Kidney epithelial cell (primary cell): ENCODE measurements at regions not wholly inside any gene's neighbourhood (a gene's known extent, or its start where the extent isn't known, plus 50 kb on each side); places are given as distances from the start of the nearest gene placed in this dataset.

Experiments used
- DNase-seq: peaks from one replicate; pipeline ENCODE4 v3.0.0-alpha.2; 2010; ENCODE audit warnings: low read depth
- H3K27me3 ChIP-seq: 2 replicates; pipeline ENCODE4 v1.6.0; 2011; ENCODE audit warnings: low read length; ENCODE audit not compliant: control insufficient read depth, insufficient read depth
- H3K36me3 ChIP-seq: 2 replicates; pipeline ENCODE4 v1.5.1; 2011; ENCODE audit warnings: low read length; ENCODE audit not compliant: control insufficient read depth, insufficient read depth
- H3K4me3 ChIP-seq: 2 replicates; pipeline ENCODE4 v1.5.1; 2011; ENCODE audit warnings: low read depth, mild to moderate bottlenecking, control low read depth, low read length
- CTCF ChIP-seq: IDR thresholded peaks from 2 replicates; pipeline ENCODE4 v1.5.1; 2011; ENCODE audit warnings: mild to moderate bottlenecking, moderate library complexity, low read length, control low read depth, inconsistent platforms; ENCODE audit not compliant: insufficient read depth, poor library complexity, severe bottlenecking

- no peak for DNase-seq
- Histone ChIP-seq H3K36me3 (no peaks in the 10 kb centered on the region), H3K4me3 (no peak overlapping the region), H3K27me3 (no peaks in the 10 kb centered on the region)
- no peak for TF ChIP-seq CTCF
These were observed 222.8 kb downstream of the ADAMTS9 start for GRCh38 chr3:64464955-64465354.

- TF ChIP-seq CTCF, result no peak
- H3K36me3 ChIP-seq, result no peaks in the 10 kb centered on the region
- H3K27me3 ChIP-seq, result no peaks in the 10 kb centered on the region
- no peak for DNase-seq
- H3K4me3 ChIP-seq, result no peak overlapping the region
These were observed 223.8 kb downstream of the ADAMTS9 start for GRCh38 chr3:64463981-64464380.

GRCh38 chr3:64462203-64462602 is 225.6 kb downstream of the ADAMTS9 start:
- no peaks in the 10 kb centered on the region for H3K36me3 ChIP-seq
- DNase-seq, result peak; percentile 43
- no peak for TF ChIP-seq CTCF
- no peak overlapping the region for H3K4me3 ChIP-seq
- H3K27me3 ChIP-seq, result no peaks in the 10 kb centered on the region

GRCh38 chr3:64460877-64461276 is 226.9 kb downstream of the ADAMTS9 start:
- no peaks in the 10 kb centered on the region for H3K27me3 ChIP-seq
- no peak overlapping the region for H3K4me3 ChIP-seq
- no peak for TF ChIP-seq CTCF
- H3K36me3 ChIP-seq, result no peaks in the 10 kb centered on the region
- DNase-seq, result no peak

GRCh38 chr3:64460141-64460730 is 227.6 kb downstream of the ADAMTS9 start:
- DNase-seq, result no peak
- no peak for TF ChIP-seq CTCF
- Histone ChIP-seq H3K27me3 (no peaks in the 10 kb centered on the region), H3K4me3 (no peak overlapping the region), H3K36me3 (no peaks in the 10 kb centered on the region)

GRCh38 chr3:64459711-64460110 is 228.1 kb downstream of the ADAMTS9 start:
- Histone ChIP-seq H3K27me3 (no peaks in the 10 kb centered on the region), H3K36me3 (no peaks in the 10 kb centered on the region), H3K4me3 (no peak overlapping the region)
- no peak for DNase-seq
- no peak for TF ChIP-seq CTCF
